ENCODE measurements at regions not wholly inside any gene's neighbourhood (a gene's known extent, or its start where the extent isn't known, plus 50 kb on each side); places are given as distances from the start of the nearest gene placed in this dataset.

GRCh38 chr2:217048730-217049129 is 188.9 kb upstream of the TNP1 start:
- TF ChIP-seq BATF2 (CRISPR knock-in tag; IDR thresholded peaks at IDR 0.05): no peak
- no peak for TF ChIP-seq TARDBP (CRISPR knock-in tag; IDR thresholded peaks at IDR 0.05)
- no peak for TF ChIP-seq ZBTB33 (CRISPR knock-in tag; IDR thresholded peaks at IDR 0.05)
- TF ChIP-seq HDAC2 (CRISPR knock-in tag; IDR thresholded peaks at IDR 0.05): no peak
- TF ChIP-seq TBX3 (IDR thresholded peaks at IDR 0.05; ENCODE audit: borderline replicate concordance): no peak
- TF ChIP-seq ZNF83 (CRISPR knock-in tag; IDR thresholded peaks at IDR 0.05; ENCODE audit: borderline replicate concordance): no peak
- no peak for TF ChIP-seq PRDM10 (CRISPR knock-in tag; IDR thresholded peaks at IDR 0.05; ENCODE audit: low read depth)
- TF ChIP-seq ZNF225 (CRISPR knock-in tag; IDR thresholded peaks at IDR 0.05): no peak
- TF ChIP-seq PATZ1 (CRISPR knock-in tag; IDR thresholded peaks at IDR 0.05): no peak
- no peak for TF ChIP-seq CTCF (CRISPR knock-in tag; IDR thresholded peaks at IDR 0.05)
